Neutrophil (primary cell): ENCODE measurements at regions not wholly inside any gene's neighbourhood (a gene's known extent, or its start where the extent isn't known, plus 50 kb on each side); places are given as distances from the start of the nearest gene placed in this dataset.
"Not testable (repeated sequence)": the region's sequence is repeated elsewhere in the genome, so short reads cannot be mapped to it uniquely, and the experiment has no call there.

ENCODE experiments used
- H3K27ac ChIP-seq: fragments of 200-600 bp; sonication (generic); 2 replicates; pipeline ENCODE4 v1.5.1; 2016; ENCODE audit warnings: mild to moderate bottlenecking, moderate library complexity
- H3K27me3 ChIP-seq: fragments of 200-600 bp; sonication (generic); 2 replicates; pipeline ENCODE4 v1.6.0; 2016; ENCODE audit warnings: mild to moderate bottlenecking
- H3K36me3 ChIP-seq: fragments of 200-600 bp; sonication (generic); 2 replicates; pipeline ENCODE4 v1.5.1; 2017
- H3K4me1 ChIP-seq, 2 experiments: fragments of 200-600 bp in 1 of 2; sonication (generic) in 1 of 2; 1 replicate in 1 of 2; 2 replicates in 1 of 2; pipeline versions ENCODE4 v1.5.1 to v1.6.1; 2013 to 2016; ENCODE audit warnings: low read depth in 1 of 2, low read length in 1 of 2, mild to moderate bottlenecking in 1 of 2, moderate library complexity in 1 of 2; ENCODE audit not compliant: control insufficient read depth in 1 of 2, insufficient read depth in 1 of 2
- H3K4me3 ChIP-seq, 2 experiments: fragments of 200-600 bp in 1 of 2; sonication (generic) in 1 of 2; 1 replicate in 1 of 2; 2 replicates in 1 of 2; pipeline ENCODE4 v1.5.1; 2013 to 2016; ENCODE audit warnings: low read depth in 1 of 2, low read length in 1 of 2, mild to moderate bottlenecking in 1 of 2, moderate library complexity in 1 of 2
- H3K9me3 ChIP-seq: fragments of 200-600 bp; sonication (generic); 2 replicates; pipeline ENCODE4 v1.5.1; 2016
- CTCF ChIP-seq: fragments of 200-600 bp; sonication (generic); IDR thresholded peaks from 2 replicates; pipeline ENCODE4 v1.5.1; 2016; ENCODE audit warnings: antibody characterized with exemption

DNA sequence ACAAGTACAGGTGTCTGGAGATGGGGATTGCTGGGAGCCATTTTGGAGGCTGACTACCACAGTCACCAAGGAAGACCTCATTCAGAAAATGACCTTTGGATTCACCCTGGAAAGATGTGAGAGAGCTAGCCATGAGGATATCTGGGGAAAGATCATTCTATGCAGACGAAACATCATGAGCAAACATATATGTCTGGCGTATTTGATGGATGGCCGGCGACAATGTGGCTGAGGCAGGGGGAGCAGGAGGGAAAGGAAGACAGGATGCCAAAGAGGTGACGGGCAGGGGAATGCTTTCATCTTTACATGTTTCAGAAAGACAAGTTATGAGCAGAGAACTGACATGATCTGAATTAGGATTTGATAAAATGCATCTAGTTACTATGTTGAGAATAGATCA lies 61.5 kb upstream of the SOX13 start:
- H3K27me3 ChIP-seq: no peaks in the 10 kb centered on the region
- H3K4me1 ChIP-seq: no peaks in the 10 kb centered on the region
- H3K4me3 ChIP-seq: no peak overlapping the region
- H3K36me3 ChIP-seq: no peaks in the 10 kb centered on the region
- H3K9me3 ChIP-seq: no peaks in the 10 kb centered on the region
- no peak overlapping the region for H3K27ac ChIP-seq
- no peak for TF ChIP-seq CTCF

DNA sequence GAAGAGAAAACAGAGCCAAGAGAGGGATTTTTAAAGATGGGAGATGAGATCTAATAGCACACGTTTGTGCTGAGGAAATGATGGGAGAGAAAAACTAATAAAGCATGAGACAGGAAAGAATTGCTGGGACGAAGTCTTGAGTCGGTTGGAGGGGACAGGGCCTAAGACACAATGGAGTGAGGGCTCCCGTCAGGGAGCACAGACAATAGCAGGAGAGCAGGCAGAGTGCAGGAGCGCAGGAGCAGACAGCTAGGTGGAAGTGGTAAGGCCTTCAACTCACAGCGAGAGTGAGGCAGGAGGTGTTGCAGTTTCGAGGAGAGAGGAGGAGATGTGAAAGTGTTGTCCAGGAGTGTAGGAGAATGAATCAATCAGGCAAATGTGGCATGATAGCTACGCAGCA lies 59.9 kb upstream of the SOX13 start:
- Histone ChIP-seq H3K4me1 (no peaks in the 10 kb centered on the region), H3K36me3 (no peaks in the 10 kb centered on the region), H3K27me3 (no peaks in the 10 kb centered on the region), H3K27ac (no peak overlapping the region), H3K9me3 (no peaks in the 10 kb centered on the region), H3K4me3 (no peak overlapping the region)
- no peak for TF ChIP-seq CTCF

DNA sequence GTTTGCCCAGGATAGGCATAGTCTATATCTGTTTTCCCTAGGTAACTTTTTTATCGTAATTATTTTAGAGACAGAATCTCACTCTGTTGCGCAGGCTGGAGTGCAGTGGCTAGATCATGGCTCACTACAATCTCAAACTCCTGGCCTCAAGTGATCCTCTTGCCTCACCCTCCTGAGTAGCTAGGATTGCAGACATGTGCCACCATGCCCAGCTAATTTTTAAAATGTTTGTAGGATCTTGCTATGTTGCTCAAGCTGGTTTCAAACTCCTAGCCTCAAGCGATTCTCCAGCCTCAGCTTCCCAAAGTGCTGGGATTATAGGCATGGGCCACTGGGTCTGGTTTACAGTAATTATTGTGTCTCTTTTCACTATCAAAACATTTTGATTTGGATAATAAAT lies 58.6 kb upstream of the SOX13 start:
- Histone ChIP-seq H3K36me3 (no peaks in the 10 kb centered on the region), H3K27ac (no peak overlapping the region), H3K4me3 (no peak overlapping the region), H3K27me3 (no peaks in the 10 kb centered on the region), H3K9me3 (no peaks in the 10 kb centered on the region), H3K4me1 (no peaks in the 10 kb centered on the region)
- TF ChIP-seq CTCF: no peak

DNA sequence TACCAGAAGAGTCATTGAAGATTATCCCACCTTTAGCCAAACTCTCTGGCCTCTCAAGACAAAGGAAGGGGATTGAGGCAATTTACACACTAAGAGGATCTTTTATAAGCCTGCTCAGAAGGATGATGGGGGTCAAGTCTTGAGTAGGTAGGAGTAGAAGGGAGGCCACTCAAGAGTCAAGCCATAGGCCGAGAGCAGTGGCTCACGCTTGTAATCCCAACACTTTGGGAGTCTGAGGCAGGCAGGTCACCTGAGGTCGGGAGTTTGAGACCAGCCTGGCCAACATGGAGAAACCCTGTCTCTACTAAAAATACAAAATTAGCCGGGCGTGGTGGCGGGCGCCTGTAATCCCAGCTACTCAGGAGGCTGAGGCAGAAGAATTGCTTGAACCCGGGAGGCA lies 58.0 kb upstream of the SOX13 start:
- H3K27ac ChIP-seq, H3K9me3 ChIP-seq, H3K4me1 ChIP-seq, H3K4me3 ChIP-seq, H3K36me3 ChIP-seq, H3K27me3 ChIP-seq: not testable (repeated sequence)

- Histone ChIP-seq H3K9me3 (no peaks in the 10 kb centered on the region), H3K27ac (no peak overlapping the region), H3K27me3 (no peaks in the 10 kb centered on the region), H3K36me3 (no peaks in the 10 kb centered on the region), H3K4me3 (no peak overlapping the region), H3K4me1 (no peaks in the 10 kb centered on the region)
- no peak for TF ChIP-seq CTCF
Observed at GRCh38 chr1:204017032-204017431, 55.9 kb upstream of the SOX13 start.

- no peak overlapping the region for H3K27ac ChIP-seq
- H3K9me3 ChIP-seq: no peaks in the 10 kb centered on the region
- TF ChIP-seq CTCF: no peak
- H3K4me1 ChIP-seq: no peaks in the 10 kb centered on the region
- no peaks in the 10 kb centered on the region for H3K36me3 ChIP-seq
- H3K4me3 ChIP-seq: no peak overlapping the region
- peaks cover 1% of the 10 kb centered on the region for H3K27me3 ChIP-seq
Observed at GRCh38 chr1:204018460-204018859, 54.5 kb upstream of the SOX13 start.
